OCI-LY7 (cell line): ENCODE measurements at regions not wholly inside any gene's neighbourhood (a gene's known extent, or its start where the extent isn't known, plus 50 kb on each side); places are given as distances from the start of the nearest gene placed in this dataset.

Experiments used
- BruUV-seq: library from RNA; stranded (reverse); fragments of 400-500 nt; replicated peaks from 2 replicates; lab custom pipeline; 2021; lab: Mats Ljungman, UMichigan
- CTCF ChIA-PET: fragments of 300-600 bp; sonication (Branson Sonifier 250); formaldehyde crosslinking; loops from one replicate; lab custom pipeline; 2022; ENCODE audit warnings: antibody characterized with exemption; ENCODE audit not compliant: unreplicated experiment; lab: Charles Lee
- POLR2A ChIA-PET: fragments of 300-600 bp; sonication (Branson Sonifier 250); formaldehyde crosslinking; loops from one replicate; lab custom pipeline; 2022; ENCODE audit warnings: antibody characterized with exemption; lab: Charles Lee
- DNase-seq: peaks from one replicate; pipeline ENCODE4 v3.0.0-alpha.2; 2015; ENCODE audit warnings: low spot score
- H2AFZ ChIP-seq: fragments of 200-600 bp; sonication (generic), shearing (Covaris generic); 2 replicates; pipeline ENCODE4 v1.6.1; 2014; ENCODE audit warnings: mild to moderate bottlenecking, antibody characterized with exemption, low read length, moderate library complexity
- H3K27ac ChIP-seq: fragments of 200-600 bp; sonication (generic); 2 replicates; pipeline ENCODE4 v1.5.1; 2014; ENCODE audit warnings: mixed run types, low read depth, mild to moderate bottlenecking, moderate library complexity, low read length, inconsistent platforms; ENCODE audit not compliant: poor library complexity, severe bottlenecking
- H3K36me3 ChIP-seq: fragments of 200-600 bp; sonication (generic); 2 replicates; pipeline ENCODE4 v1.6.1; 2014; ENCODE audit warnings: mild to moderate bottlenecking, antibody characterized with exemption, low read length, moderate library complexity, mixed read lengths; ENCODE audit not compliant: insufficient read depth
- H3K4me1 ChIP-seq: fragments of 200-600 bp; sonication (generic); 2 replicates; pipeline ENCODE4 v1.5.1; 2014; ENCODE audit warnings: mild to moderate bottlenecking, low read length; ENCODE audit not compliant: insufficient read depth, poor library complexity, severe bottlenecking
- H3K4me2 ChIP-seq: fragments of 200-600 bp; sonication (generic); 2 replicates; pipeline ENCODE4 v1.6.1; 2014; ENCODE audit warnings: mild to moderate bottlenecking, low read length
- H3K4me3 ChIP-seq: fragments of 200-600 bp; sonication (generic); 2 replicates; pipeline ENCODE4 v1.5.1; 2014; ENCODE audit warnings: mild to moderate bottlenecking, low read depth, low read length; ENCODE audit not compliant: poor library complexity, severe bottlenecking
- H3K79me2 ChIP-seq: fragments of 200-600 bp; sonication (generic); 2 replicates; pipeline ENCODE4 v1.6.1; 2016; ENCODE audit warnings: low read depth, mild to moderate bottlenecking, low read length, moderate library complexity, mixed read lengths; ENCODE audit not compliant: insufficient read depth
- H3K9me2 ChIP-seq: fragments of 200-600 bp; sonication (generic); 2 replicates; pipeline ENCODE4 v1.6.1; 2016; ENCODE audit warnings: mild to moderate bottlenecking, low read length, mixed read lengths; ENCODE audit not compliant: insufficient read depth
- H3K9me3 ChIP-seq: fragments of 200-600 bp; sonication (generic); 2 replicates; pipeline ENCODE4 v1.6.1; 2014; ENCODE audit warnings: mild to moderate bottlenecking, mixed run types, low read length, mixed read lengths
- H4K20me1 ChIP-seq: fragments of 200-600 bp; sonication (generic); 2 replicates; pipeline ENCODE4 v1.6.1; 2014; ENCODE audit warnings: mild to moderate bottlenecking, antibody characterized with exemption, low read length, moderate library complexity, mixed read lengths; ENCODE audit not compliant: insufficient read depth
- CTCF ChIP-seq: fragments of 200-600 bp; sonication (generic); conservative IDR thresholded peaks from 2 replicates; pipeline ENCODE4 v1.5.1; 2014; ENCODE audit warnings: mild to moderate bottlenecking, antibody characterized with exemption, low read length, moderate library complexity, mixed read lengths
- EZH2phosphoT487 ChIP-seq: fragments of 200-600 bp; sonication (generic); IDR thresholded peaks from 2 replicates; pipeline ENCODE4 v1.6.1; 2018; ENCODE audit warnings: low read depth, borderline replicate concordance, mild to moderate bottlenecking, mixed run types, antibody characterized with exemption, low read length, moderate library complexity, mixed read lengths
- intact Hi-C: fragments of 100-400 bp; cut with micrococcal nuclease; formaldehyde crosslinking; loops from one replicate; pipeline ENCODE4 v1.10.0; 2022; ENCODE audit not compliant: unreplicated experiment

- H3K9me2 ChIP-seq: no peaks in the 10 kb centered on the region
- H4K20me1 ChIP-seq: no peaks in the 10 kb centered on the region
- H3K4me3 ChIP-seq: no peak overlapping the region
- no peak for DNase-seq
- H3K79me2 ChIP-seq: no peaks in the 10 kb centered on the region
- TF ChIP-seq EZH2phosphoT487: no peak
- TF ChIP-seq CTCF: no peak
- no peaks in the 10 kb centered on the region for H3K4me1 ChIP-seq
- H3K4me2 ChIP-seq: no peak overlapping the region
- intact Hi-C loops: no loop called here
- no peak overlapping the region for H2AFZ ChIP-seq
- H3K36me3 ChIP-seq: no peaks in the 10 kb centered on the region
- H3K9me3 ChIP-seq: no peaks in the 10 kb centered on the region
- ChIA-PET POLR2A (no interaction called here), CTCF (no interaction called here)
- BruUV-seq: no TSS peak
- no peak overlapping the region for H3K27ac ChIP-seq
Observed at GRCh38 chr20:22729180-22729579, 144.8 kb upstream of the FOXA2 start.

- CTCF ChIA-PET: no interaction called here
- Histone ChIP-seq H3K4me1 (no peaks in the 10 kb centered on the region), H3K27ac (no peak overlapping the region), H3K4me3 (no peak overlapping the region), H3K4me2 (no peak overlapping the region), H3K36me3 (no peaks in the 10 kb centered on the region), H3K9me3 (no peaks in the 10 kb centered on the region), H3K79me2 (no peaks in the 10 kb centered on the region), H3K9me2 (no peaks in the 10 kb centered on the region), H2AFZ (no peak overlapping the region), H4K20me1 (no peaks in the 10 kb centered on the region)
- TF ChIP-seq EZH2phosphoT487 (no peak), CTCF (no peak)
- BruUV-seq: no TSS peak
- POLR2A ChIA-PET: no interaction called here
- intact Hi-C loops: no loop called here
- DNase-seq: no peak
Observed at GRCh38 chr20:22729616-22730236, 145.4 kb upstream of the FOXA2 start.

- Histone ChIP-seq H3K27ac (no peak overlapping the region), H3K4me3 (no peak overlapping the region), H3K36me3 (no peaks in the 10 kb centered on the region), H3K9me3 (no peaks in the 10 kb centered on the region), H3K4me2 (no peak overlapping the region), H3K4me1 (no peaks in the 10 kb centered on the region), H3K9me2 (no peaks in the 10 kb centered on the region), H4K20me1 (no peaks in the 10 kb centered on the region), H2AFZ (no peak overlapping the region), H3K79me2 (no peaks in the 10 kb centered on the region)
- BruUV-seq: no TSS peak
- POLR2A ChIA-PET: no interaction called here
- CTCF ChIA-PET: no interaction called here
- no peak for DNase-seq
- TF ChIP-seq CTCF (no peak), EZH2phosphoT487 (no peak)
- intact Hi-C loops: no loop called here
Observed at GRCh38 chr20:22732751-22733150, 148.4 kb upstream of the FOXA2 start.
